NCI-H2029 (cell line): ENCODE measurements at regions not wholly inside any gene's neighbourhood (a gene's known extent, or its start where the extent isn't known, plus 50 kb on each side); places are given as distances from the start of the nearest gene placed in this dataset.
"Not testable (repeated sequence)": the region's sequence is repeated elsewhere in the genome, so short reads cannot be mapped to it uniquely, and the experiment has no call there.

Source experiments
- DNase-seq: peaks from one replicate; lab custom pipeline; 2025; lab: John Stamatoyannopoulos, UW

DNA sequence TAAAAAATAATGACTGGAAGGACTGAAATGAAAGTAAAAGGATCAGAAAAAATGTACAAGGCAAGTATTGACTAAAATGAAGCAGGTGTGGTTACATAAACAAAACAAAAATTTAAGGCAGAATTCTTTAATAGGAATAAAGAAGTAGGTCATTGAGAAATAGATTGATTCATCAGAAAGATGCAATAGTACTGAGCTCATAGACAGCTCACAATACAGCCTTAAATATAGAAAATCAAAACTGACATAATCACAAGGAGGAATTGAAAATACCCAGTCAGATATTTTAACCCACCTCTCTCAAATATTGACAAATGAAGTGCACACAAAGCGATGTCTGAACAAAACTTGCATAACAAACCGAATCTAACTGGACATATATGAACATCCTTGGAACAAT lies 366.8 kb upstream of the DPYD start:
- DNase-seq, result no peak

DNA sequence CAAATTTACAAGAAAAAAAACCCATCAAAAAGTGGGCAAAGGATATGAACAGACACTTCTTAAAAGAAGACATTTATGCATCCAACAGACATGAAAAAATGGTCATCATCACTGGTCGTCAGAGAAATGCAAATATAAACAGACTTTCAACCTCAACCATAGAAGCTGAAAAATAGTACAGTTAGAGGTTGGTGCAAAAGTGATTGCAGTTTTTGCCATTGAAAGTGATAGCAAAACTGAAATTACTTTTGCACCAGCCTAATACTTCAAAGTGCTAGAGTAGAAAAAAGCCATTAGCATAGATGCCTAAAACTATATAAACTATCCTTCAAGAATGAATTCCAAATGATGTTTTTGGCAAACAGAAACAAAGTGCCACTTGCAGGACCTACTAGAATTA lies 365.8 kb upstream of the DPYD start:
- no peak for DNase-seq

DNA sequence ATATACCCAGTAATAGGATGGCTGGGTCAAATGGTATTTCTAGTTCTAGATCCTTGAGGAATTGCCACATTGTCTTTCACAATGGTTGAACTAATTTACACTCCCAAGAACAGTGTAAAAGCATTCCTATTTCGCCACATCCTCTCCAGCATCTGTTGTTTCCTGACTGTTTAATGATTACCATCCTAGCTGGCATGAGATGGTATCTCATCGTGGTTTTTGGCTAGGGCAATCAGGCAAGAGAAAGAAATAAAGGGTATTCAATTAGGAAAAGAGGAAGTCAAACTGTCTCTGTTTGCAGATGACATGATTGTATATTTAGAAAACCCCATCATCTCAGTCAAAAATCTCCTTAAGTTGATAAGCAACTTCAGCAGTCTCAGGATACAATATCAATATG lies 364.5 kb upstream of the DPYD start:
- DNase-seq, result not testable (repeated sequence)

DNA sequence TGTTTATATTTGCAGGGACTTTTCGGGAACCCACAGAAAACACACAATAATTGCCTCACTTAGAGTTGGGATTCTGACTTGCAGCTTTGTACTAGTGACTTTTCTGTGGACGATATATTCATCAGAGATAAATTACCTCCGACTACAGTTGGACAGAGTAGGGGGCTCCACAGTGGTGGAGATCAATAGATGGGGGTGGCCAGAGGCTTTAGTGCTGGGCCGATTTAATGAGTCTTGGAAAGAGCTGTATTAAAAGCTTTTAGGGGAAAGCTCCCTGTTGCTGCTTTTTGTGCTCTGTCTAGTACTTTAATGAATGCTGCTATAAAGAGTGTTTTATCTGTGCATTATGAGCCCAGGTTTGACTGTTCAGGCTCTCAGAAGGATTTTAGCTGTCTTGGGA lies 359.2 kb upstream of the DPYD start:
- DNase-seq, result no peak

DNA sequence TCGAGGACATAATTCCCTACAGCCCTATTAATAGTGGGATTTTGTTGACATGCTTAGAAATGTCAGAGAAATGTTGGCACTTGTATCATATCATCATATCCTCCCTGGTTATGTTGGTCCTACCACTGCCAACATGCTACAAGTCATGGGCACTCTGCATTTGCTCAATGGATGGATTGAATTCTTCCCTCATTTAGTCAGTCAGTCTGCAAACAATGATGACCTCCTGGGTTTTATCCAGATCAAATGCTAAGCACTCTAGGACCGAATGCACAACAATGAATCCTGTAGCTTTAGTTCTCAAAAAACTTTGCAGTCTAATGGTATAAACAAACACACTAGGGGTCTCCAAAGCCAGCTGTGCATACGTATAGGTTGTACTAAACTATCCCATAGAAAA lies 357.2 kb upstream of the DPYD start:
- no peak for DNase-seq

DNA sequence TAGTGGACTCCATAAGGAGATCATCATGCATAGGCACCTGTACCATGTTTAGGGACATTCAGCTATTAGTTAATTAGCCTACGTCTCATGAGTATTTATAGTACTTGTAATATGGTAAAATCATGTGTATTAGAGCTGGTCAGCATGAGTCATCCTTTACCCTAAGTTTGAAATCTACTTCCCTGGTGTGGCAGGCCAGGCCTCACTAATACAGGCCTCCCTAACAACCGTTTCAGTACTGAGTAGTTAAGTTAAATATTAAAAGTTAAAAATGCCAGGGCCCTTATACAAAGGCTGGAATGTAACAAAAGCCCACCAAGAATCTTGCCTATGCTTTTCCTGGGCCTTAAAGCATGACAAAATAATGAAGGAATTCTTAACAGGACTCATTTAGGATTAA lies 356.3 kb upstream of the DPYD start:
- no peak for DNase-seq

DNA sequence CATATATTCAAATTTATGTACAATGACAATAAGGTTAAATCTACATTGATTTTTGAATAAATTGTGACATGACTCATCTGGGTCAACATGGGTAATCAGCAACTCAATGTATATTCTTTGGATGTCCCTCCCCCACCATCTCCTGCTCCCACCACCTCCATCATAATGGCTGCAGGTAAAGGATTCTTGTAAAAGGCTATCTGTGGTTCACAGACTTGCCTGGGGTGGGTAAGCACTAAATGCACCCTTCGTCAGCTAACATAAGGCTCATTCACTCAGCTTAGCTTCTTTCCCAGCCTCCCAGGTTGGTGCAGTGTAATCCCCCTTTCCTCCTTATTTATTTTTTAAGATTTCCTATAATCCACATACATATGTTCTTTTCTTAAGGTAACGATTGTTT lies 355.7 kb upstream of the DPYD start:
- DNase-seq, result no peak

DNA sequence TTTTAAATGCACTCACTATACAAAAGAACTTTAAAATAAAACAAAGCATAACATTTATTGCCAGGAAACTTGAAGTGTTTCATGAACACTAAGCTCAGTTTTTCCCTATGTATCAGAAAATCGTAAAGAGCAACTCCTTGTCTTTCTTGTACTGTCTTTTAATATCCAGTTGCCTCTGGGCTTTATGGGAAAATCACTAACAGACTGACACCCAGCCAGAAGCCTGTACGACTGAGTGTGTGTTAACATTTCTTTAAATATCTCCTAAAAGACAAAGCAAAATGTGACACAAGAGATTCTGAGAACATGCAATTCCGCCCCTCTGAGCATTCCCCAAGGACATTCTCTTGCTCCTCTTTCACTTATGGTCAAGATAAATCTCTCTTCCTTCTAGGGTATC lies 347.5 kb upstream of the DPYD start:
- DNase-seq, result no peak

DNA sequence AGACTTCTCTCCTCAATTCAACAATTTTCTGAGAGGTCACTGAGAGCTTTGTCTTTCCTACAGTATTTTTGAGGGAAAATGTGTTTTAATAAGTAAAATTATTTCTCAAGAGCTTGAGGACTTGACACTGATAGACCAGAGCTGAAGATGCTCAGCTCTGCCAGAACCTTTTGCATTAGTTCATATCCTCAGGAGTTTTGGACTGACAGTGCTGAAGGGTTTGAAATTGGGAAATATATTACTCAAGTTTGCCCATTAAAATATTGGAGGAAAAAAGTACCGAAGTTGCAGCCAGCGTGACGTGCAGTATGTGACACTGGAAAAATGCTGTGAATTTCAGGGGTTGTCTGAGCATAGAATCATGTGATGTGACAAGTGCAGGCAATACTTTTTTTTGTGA lies 346.6 kb upstream of the DPYD start:
- no peak for DNase-seq

DNA sequence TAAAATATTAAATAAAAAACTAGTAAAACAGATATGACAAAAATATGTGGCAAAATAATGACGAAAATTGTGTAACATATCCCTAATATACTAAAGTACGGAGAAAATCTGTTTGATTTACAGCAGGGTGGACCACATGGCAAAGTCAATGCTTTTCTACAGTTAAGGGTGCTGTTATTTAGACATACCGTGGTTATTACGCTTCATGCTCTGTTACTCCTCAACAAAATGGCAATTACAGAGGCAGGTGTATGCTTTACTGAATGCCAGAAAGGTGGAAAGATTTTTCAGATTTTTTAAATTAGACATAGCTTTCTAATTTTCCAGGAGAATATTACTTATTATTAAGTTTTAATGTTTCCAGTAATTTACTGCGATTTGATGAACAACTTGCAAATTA lies 343.9 kb upstream of the DPYD start:
- DNase-seq, result no peak

DNA sequence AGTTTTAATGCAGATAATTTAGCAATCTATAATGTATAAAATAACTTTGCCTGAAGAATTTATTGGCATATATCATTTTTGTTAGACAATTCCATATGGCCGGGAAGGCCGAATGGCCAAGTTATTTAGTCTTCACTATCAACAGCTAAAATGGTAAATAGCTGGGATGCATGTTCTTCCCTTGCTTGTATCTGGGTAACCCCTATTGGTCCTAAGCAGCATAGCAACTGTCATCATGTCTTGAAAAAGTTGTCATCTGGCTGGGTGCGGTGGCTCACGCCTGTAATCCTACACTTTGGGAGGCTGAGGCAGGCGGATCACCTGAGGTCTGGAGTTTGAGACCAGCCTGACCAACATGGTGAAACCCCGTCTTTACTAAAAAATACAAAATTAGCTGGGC lies 340.0 kb upstream of the DPYD start:
- DNase-seq, result no peak

DNA sequence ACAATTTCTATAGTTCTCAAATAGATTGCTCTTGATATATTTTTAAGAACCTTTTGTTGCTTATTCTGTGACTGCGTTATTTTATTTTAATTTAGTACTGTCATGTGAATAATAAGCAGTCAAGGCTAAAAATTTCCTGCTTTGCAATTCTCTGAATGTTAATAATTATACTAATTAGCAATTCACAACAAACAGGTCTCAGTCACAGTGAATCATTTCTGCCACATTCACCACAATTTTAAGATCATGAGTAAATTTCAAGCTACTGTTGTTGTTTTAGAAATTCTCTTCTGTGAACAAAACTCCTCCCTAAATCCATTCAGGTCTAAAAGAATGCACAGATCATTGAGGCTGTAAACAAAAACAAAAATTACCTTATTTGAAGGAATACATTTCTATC lies 339.6 kb upstream of the DPYD start:
- DNase-seq, result no peak

DNA sequence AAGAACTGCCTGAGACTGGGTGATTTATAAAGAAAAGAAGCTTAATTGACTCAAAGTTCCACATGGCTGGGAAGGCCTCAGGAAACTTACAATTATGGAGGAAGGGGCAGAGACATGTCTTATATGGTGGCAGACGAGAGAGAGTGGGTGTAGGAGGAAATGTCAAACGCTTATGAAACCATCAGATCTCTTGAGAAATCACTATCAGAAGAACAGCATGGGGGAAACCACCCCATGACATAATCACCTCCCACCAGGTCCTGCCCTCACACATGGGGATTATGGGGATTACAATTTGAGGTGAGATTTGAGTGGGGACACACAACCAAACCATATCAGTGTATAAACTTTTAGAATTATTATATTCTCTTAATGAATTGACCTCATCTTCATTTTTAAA lies 335.9 kb upstream of the DPYD start:
- no peak for DNase-seq

DNA sequence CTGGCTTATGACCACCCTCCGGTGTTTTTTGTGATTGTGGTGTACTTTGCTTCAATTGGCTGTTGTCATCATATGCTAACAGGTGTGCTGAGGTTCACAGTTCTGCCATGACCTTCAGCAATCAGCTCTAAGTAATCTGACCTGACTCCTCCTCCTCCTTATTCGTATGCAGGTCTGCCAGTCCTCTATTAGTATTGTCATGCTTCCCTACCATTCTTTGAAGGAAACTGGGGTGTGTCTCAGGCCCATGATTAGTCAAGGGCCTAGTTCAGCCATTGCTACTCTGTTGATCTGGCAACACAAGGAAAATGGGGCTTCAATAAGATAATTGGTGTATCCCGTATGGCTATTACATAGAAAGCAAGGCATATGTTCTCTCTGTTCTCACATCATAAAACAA lies 332.3 kb upstream of the DPYD start:
- no peak for DNase-seq

DNA sequence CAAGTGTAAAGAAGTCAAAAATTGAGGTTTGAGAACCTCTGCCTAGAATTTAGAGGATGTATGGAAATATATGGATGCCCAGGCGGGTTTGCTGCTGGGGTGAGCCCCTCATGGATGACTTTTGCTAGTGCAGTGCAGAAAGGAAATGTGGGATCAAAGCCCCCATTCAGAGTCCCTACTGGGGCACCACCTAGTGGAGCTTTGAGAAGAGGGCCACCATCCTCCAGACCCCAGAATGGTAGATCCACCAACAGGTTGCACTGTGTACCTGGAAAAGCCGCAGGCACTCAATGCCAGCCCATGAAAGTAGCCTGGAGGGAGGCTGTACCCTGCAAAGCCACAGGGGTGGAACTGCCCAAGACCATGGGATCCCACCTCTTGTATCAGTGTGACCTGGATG lies 330.7 kb upstream of the DPYD start:
- no peak for DNase-seq

DNA sequence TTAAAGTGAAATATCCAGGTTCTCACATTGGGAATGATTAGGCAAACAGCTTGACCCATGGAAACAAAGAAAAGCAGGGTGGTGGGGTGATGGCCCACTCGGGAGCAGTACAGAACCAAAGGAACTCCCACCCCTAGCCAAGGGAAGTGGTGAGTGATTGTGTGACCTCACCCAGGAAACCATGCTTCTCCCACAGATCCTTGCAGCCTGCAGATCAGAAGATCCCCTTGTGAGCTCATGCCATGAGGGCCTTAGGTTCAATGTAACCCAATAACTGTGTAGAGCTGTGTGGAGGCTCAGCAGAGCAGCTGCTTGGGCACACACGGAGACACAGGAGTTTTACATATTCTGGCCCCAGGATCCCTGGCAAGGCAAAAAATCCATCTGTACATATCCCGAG lies 311.8 kb upstream of the DPYD start:
- no peak for DNase-seq

DNA sequence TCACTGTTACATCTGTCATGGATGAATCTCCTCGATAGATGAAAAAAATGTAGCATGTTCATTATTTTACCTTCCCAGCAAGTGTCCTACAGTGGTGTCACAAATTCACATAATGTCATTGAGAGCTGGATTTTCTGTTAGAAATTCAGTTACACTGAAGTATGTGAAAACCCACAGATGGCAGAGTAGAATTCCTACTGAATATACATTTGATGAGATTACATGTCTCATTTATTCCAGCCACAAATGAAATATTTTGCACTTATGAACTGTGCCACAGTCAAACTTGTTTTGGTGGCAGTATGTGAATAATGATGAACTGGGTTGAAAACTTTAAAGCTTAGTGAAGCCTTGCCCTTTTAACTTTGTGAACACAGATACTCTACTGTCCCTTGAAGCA lies 301.9 kb upstream of the DPYD start:
- DNase-seq, result no peak

DNA sequence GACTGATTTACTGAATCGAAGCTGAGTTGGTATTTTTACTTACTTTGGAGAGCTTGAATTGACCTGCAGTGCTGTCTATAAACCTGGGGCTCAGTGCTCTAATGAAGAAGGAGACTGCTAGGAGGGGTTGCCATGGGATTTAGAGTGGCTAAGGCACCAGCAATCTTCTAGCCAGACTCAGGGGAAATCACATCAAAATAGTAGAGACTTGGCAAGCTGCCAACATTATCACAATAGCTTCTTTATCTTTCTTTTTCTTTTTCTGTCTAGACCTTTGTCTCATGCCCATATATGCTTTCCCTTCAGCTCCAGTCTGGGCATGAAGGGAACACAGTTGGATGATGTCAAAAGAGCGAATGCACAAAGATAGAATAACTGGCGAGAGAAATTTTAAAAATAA lies 301.1 kb upstream of the DPYD start:
- no peak for DNase-seq

DNA sequence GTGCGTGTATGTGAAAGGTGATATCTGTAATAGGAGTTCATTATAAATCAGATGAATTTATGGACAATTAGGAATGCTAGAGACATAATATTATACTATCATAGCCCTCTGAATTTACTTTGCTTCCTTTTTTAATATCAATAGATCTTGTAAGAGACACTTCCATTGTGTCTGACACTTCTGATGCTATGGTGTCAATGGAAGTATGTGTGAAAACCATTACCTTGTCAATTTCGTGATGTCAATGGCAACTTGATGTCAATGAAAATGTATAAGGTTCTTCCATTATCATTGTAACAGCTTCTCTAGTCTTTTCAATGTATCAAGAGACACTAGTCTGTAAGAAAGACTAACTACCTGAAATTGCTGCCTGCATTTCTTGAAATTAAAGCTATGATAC lies 296.8 kb upstream of the DPYD start:
- DNase-seq, result no peak

DNA sequence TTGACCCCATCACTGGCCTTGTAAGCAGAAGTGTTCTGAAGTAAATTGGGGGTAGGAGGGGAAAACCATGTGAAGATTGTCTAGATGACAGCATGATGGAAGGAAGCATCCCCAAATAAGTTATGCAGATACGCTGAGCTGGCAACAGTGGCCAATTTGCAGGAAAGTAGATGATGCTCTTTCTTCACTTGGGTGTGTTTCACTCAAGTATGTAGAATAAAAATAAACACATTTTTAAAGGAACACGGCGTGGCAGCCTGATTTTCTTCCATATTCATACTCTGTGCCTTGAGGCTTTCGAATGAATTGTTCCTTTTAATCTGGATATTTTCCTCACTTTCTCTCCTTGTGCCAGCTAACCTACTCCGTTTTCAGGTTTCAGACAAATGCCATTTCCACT lies 295.5 kb upstream of the DPYD start:
- DNase-seq, result no peak

DNA sequence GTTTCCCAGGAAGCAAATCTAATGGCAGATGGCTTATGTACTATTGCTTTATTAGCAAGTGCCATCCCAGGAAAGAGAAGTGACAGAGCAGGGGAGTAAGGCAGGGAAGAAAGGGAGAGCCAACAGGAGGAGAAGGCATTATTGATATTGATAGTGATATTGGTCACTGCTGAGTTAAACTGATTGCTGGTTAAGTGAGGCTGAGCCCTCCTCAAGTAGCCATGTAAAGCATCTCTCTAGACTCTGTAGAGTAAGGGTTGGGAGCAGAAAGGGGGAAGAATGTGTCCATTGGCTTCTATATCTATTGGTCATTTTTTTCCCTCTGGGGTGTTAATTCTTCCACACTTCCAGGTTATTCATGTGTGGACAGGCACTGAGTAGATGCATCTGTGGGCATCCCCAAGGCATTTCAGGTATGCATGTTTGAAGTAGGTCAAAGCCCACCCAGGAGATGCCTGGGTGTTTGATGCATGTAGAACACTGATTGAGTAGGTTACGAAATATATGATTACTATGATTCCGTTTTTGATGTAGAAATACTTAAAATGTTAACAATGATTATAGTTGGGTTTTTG lies 290.5 kb upstream of the DPYD start:
- no peak for DNase-seq

DNA sequence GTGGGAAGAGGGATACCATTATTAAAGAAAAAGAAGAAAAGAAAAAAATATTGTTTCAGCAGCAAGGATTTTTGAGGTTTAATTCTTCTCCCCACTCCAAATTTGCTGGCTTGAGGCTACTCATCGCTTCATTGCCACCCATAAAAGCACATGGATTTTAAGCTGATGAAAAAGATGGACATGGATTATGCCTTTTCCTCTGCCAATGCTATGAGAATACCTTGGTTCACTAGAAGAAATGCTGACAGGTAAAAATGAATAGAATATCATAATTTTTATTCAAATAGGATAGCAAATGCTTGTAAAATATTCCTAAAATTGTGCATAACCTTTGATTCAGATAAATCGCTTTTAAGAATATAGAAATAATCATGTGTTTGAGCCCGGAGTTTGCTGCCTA lies 289.7 kb upstream of the DPYD start:
- no peak for DNase-seq

DNA sequence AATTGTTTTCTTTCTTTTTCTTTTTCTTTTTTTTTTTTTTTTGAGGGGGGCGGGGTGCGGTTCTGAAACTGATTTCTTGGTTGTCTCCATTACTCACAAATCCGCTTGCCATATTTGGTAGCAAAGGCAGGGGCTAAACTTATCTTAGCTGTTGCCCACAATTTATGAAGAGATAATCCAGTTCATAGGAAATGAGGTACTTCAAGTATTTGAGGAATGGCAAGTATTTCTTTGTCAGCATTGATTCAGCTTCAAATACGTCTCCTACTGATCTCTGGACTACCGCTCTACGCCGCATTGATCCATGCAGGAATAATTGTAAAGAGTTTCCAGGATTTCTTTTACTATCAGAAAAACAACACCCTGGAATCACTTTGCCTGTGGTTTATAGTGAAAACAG lies 289.2 kb upstream of the DPYD start:
- DNase-seq, result no peak

DNA sequence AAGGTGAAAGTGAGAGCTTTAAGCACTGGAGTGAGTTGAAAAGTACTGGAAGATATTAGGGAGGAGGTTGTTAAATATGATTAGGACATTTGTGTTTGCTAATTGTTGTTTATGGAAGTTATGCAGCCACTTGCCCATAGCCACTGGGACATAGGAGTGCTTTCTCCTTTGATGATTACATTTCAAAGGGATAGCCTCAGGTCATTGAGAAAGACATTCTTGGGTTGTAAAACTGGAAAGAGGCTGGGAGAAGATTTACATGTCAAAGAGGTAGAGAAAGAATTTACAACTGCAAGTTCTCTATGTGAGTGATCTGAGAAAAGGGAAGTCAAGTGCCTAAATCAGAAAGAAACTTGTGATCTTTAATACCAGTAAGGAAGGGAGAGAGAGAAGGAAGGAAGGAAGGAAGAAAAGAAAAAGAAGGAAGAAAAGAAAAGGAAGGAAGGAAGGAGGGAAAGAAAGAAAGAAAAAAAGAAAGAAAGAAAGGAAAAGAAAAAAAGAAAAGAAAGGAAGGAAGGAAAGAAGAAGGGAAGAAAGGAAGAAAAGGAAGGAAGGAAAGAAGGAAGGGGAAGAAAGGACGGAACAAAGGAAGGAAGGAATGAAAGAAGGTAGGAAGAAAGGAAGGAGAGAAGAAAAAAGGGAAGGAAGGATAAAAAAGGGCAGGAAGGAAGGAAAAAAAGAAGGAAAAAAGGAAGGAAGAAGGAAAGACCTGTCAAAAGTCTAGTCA lies 284.6 kb upstream of the DPYD start:
- DNase-seq, result no peak
